ENCODE measurements at regions not wholly inside any gene's neighbourhood (a gene's known extent, or its start where the extent isn't known, plus 50 kb on each side); places are given as distances from the start of the nearest gene placed in this dataset.

DNA sequence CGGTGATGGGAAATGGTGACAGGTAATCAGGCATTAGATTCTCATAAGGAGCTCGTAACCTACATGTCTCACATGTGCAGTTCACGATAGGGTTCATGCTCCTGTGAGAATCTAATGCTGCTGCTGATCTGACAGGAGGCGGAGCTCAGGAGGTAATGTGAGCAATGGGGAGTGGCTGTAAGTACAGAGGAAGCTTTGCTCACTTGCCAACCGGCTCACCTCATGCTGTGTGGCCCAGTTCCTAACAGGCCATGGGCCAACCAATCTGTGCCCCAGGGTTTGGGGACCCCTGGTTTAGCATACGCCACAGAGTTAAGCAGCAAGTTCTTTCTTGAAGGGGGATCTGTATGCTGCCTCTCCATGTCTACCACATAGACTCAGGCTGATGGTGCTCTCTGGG, 133.1 kb downstream of the IQUB start:
- DNase-seq (ENCODE audit: extremely low read depth, low read depth), result no peak

DNA sequence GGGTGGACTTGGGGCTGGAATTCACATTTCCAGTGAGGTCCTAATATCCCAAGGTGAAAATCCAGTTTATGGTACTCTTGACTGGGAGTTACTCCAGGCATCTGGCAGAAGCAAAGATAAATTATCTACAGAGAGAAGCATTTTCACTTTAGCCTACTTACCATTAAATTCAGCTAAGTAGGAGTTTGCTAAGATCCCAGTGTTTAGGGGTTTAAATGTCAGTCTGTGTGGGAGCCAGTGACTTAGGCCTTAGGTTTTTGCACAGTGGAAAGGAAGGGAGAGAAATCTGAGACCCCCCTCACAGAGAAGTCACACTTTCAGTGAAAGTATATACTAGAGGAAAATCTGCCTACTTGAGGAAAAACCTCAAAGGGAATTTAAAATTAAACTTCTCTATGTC, 134.2 kb downstream of the IQUB start:
- no peak for DNase-seq (ENCODE audit: extremely low read depth, low read depth)

DNA sequence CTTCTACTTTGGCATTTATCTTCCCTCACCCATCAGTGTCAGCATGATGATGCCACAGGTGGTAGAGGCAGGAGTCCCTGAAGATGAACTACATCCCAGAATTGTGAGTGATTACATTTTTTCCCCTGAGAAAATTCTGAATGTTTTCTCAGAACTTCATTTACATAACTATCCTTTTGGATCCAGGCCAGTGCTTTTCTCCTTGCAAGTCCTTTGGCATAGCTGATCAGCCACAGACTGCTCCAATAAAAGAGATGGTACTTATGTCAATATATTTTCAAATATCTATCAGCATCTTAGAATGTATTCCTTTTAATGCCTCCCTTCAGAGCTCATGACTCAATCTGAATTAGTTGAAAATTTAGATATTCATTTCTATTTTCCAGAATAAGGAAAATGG, 135.5 kb downstream of the IQUB start:
- DNase-seq (ENCODE audit: extremely low read depth, low read depth), result no peak

DNA sequence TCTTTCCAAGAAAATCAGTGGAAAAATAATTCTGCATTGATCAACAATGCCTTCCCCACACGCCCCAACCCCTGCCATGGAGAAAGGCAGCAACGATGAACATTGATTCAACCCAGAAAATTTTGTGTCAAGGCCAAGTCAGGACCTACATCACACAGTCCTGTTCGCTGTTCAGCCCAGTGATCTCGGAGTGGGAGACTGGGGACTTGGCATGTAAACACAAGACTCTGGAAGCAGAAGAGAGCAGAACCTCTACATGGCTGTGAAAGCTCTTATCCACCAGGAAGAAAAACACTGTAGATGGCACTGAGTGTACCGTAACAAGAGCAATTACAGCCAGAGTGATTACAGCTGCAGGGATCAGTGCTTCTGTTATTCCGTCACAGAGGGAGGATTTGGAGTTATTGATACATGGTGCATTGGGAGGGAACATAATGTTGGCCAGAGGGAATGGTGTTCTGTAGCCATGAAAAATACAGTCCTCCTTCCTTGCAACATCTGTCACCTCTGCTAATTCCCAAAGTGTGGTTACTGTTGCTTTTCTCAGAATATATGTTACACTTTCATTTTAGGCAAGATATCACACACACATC, 136.6 kb downstream of the IQUB start:
- no peak for DNase-seq (ENCODE audit: extremely low read depth, low read depth)

DNA sequence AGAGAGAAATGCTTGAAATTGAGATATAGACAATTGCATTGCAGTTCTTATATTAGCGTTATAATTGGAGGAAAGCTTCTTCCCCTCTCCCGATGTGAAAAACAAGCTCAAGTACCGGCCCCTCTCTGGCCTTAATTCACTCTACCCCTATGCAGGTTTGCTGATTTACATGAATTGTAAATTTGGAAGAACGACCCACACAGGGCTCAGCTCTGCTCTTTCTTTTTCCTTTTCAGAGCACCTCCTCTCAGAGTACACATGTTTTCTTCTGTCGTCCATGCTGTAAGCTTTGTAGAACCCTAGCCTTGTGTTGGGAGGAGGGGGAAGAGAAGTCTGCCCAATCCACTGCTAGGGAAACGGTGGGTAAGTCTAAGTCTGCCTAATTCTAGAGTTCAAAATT, 140.8 kb downstream of the IQUB start:
- no peak for DNase-seq (ENCODE audit: extremely low read depth, low read depth)

DNA sequence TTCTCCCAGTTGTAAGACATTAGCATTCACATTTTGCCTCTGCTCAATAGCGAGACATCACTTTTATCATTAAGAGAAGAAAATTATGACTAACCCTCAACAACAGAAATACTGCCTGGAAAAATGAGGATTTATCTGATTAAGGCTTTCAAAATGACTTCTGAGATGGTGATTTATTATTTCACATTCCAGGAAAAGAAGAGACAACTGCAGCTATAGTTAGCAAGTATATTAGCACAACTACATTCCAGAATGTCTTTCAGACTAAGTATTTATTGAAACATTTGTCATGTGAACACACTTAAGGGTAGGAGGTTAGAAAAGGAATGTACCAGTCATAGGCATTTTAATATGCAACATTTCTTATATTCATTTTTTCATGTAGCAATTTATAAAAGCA, 162.0 kb downstream of the IQUB start:
- DNase-seq (ENCODE audit: extremely low read depth, low read depth), result no peak

DNA sequence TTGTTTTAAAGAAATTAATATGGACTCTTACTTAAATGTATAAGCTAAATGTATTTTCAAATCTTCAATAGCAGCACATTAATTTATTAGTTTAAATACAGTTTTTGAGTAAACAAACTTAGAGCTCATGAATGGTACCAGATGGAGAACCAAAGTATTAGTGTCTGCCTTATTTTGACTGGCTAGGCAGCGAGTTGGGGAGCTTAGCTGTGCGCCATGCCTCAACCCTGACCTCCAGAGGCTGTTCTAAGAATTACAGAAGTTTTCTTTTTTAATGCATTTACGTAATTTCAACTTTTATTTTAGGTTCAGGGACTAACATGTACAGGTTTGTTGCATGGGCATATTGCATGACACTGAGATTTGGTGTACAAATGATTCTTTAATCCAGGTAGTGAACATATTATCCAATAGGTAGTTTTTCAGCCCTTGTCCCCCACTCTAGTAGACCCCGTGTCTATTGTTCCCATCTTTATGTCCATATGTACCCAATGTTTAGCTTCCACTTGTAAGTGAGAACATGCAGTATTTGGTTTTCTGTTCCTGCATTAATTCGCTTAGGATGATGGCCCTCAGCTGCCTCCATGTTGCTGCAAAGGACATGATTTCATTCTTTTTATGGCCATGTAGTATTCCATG, 166.8 kb downstream of the IQUB start:
- peak; percentile 59 for DNase-seq (ENCODE audit: extremely low read depth, low read depth)

DNA sequence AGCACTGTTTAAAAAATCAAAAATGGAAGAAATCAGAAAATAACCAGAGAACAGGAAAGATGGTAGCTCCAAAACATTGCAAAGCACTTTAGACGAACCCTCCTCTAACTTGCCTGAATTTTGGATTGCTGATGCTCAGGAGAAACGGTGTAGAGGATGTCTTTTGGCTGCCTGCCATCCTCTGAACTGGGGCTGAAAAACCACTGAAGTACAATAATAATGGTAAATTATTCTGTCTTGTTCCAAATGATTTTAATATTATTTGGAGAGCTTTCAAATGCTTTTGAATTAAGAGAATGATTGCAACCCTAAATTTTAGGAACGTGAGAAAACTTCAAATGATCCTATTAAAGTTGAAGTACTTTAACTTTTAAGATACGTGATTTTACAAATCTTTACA, 167.3 kb upstream of the SLC13A1 start:
- no peak for DNase-seq (ENCODE audit: extremely low read depth, low read depth)

DNA sequence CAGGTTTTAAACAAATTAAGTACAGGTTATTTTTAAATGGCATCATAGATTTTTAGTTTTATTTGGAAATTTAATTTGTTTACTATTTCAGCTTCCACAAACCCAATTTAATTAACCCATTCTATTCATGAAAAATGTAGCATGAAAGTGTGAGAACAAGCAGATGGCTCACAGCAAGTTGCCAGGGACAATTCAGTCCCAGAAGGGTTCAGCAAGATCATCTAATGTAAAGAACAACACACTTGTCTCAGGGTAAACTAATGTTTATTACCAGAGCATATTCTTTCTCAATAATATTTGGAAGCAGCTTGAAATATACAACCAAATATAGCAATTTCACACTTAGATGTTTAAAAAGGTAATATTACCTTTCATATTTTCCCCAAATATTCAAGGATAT, 166.9 kb upstream of the SLC13A1 start:
- DNase-seq (ENCODE audit: extremely low read depth, low read depth), result no peak

DNA sequence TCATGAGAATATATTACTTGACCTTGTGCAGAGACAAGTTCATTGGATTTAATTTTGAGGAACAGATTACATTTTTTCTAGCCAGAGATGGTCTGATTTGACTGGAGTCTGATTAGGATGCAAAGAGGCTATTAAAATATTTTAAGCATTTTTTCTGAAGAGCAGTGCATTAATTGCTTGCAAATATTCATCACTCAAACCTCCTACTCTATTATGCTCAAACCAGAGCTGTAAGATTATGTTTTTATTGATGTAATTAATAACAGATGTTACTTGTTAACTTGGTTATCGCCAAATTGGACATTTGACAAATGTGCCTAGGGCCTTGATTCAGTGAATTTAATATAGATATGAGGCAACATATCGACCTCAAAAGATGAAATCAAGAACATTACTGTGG, 160.9 kb upstream of the SLC13A1 start:
- no peak for DNase-seq (ENCODE audit: extremely low read depth, low read depth)

DNA sequence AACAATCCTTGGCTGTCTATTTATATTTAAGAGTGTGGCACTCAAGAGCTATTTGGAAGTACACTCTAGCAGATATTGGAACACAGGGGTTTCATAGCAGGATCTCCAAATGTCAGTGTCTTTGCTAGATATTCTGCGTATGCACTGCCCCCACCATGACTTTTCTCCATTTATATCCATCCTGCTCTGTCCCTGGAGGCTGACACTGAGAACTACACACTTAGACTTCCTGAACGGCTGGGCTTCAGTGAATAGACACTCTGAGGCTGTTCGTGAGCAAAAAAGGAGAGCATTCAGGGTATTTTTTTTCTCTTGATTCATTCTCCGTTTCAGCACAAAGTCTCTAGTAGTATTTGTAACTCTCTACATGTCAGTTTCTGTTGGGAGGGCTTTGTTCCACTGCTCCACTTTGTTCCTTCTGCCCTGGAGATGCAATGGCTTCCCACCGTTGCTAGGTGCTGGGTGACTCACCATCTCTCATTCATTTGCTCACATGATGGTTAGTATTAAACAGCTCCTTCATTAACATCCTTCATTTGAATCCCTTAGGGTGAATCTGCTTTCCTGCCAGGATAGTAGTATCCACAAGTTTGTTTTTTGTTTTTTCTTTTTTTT, 155.9 kb upstream of the SLC13A1 start:
- DNase-seq (ENCODE audit: extremely low read depth, low read depth), result peak; percentile 31

DNA sequence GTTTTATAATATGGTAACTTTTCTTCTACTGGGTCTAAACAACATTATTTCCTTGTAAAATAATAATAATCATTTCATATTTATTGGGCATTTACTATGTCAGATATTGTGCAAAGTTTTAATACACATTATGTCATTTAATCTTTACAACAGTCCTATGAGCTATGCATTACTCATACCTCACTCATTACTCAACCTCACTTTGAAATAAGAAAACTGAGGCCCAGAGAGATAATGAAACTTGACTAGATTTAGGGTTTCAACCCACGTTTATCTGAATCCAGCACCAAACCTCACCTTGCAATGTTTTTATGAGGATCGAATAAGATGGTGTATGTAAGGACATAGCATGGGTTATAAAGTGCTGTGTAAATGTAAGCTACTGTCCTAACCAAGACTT, 153.2 kb upstream of the SLC13A1 start:
- no peak for DNase-seq (ENCODE audit: extremely low read depth, low read depth)

DNA sequence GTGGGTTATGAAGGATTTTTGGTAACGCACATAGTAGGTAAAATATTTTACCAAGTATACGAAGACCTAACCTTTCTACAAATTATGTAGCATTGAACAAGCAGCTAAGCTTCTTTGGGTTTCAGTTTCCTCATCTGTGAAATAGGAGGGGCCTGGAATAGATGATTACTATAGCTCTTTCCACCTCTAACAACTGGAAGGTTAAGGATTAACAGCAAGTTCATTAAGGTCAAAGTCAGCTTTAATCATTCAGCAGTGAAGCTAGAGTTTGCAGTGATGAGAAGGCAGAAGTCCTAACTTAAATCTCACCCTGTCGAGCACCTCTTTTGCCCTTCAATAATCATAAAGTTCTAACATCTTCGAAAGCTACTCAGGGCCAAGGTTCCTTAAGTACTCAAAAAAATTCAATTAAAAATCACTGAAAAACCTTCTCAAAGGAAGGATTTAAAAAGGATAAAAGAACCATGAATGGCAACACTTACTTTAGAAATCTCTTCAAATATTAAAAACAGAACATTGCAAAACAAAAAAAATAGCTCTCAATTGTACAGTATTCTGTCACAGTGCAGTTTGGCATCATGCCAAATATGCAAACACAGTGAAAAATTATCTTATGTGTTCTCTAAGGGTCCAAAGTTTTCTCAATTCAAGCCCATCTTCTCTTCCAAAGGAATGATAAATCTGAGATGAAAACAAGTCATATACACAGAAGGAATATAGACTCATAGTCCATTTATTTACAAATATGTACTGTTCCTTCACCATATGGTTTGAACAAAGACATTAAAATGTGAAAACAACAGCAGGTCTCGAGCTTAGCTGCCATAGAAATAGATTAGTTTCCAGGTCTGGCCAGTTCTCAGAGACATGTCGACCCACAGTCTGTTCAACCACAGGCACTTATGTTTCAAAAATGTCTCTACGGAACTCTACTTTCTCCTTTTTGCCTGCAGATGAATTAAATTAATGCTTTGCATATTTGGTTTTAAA, 152.0 kb upstream of the SLC13A1 start:
- no peak for DNase-seq (ENCODE audit: extremely low read depth, low read depth)

DNA sequence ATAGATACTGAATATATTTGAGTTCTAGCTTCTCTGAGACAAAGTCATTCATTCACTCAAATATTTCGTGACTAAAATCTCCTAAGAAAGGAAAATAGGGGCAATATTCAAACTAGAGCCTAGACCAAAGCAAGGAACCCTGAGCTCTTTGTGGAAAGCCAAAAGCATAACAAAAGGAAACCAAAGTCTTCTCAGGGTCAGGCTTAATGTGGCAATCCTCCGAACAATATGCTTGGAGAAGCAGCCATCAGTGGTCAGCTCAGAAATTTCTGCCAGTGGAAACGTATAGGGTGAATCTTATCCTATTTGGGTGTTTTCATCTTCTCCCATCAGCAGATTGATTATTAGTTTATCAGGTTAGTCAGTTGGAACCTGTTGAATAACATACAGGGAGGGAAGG, 151.3 kb upstream of the SLC13A1 start:
- DNase-seq (ENCODE audit: extremely low read depth, low read depth), result no peak

DNA sequence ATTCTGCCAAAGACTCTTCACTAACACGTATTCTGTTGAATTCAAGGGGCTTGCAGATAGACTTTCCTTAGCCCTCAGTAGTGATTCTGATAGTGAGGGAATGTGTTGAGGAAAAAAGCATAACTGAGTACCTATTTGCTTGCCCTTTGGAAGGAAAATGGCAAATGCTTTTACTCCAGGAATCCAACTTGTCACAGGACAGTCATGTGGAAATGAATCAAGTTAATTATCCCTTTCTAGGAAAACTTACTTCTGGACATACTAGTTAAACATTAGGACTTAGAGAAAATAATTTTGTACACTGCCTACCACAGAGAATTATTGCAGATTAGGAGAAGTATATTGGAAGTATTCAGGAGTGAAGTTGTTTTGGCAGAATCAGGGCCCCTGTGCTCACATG, 148.9 kb upstream of the SLC13A1 start:
- no peak for DNase-seq (ENCODE audit: extremely low read depth, low read depth)

DNA sequence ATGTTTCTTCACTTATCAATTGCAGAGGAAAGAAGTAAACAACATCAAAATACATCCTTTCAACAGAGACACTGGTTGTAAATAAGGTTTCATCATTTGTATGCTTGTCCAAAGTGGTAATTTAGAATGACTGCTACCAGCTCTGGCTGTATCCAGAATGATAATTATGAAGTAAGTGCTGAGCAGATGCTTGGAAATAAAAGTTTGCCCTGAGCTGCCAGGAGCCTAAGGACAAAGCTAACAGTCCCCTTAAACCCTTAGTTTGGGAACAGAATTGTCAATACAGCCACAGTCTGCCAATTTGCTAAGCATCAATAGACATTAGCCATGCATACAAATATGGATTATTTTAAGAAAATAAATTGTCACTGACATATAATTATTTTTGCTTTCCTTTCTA, 147.0 kb upstream of the SLC13A1 start:
- DNase-seq (ENCODE audit: extremely low read depth, low read depth), result no peak

DNA sequence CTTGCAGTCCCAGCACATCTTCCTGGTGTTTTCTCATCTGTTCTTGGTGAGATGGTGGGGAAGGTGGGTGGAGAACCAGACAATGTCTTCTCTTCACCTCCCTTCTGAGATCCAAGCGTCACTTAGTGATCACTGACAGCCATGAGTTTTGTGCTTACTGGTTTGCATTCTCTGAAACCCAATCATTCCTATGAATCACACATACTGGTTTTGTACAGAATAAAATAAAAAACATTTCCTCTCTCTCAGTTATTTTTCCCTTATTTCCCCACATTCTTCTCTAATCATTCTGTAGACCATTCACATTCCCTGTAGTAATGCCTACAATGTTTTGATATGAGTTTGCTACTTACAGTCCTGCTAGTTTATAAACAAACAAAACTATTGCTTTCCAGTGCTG, 143.8 kb upstream of the SLC13A1 start:
- no peak for DNase-seq (ENCODE audit: extremely low read depth, low read depth)

DNA sequence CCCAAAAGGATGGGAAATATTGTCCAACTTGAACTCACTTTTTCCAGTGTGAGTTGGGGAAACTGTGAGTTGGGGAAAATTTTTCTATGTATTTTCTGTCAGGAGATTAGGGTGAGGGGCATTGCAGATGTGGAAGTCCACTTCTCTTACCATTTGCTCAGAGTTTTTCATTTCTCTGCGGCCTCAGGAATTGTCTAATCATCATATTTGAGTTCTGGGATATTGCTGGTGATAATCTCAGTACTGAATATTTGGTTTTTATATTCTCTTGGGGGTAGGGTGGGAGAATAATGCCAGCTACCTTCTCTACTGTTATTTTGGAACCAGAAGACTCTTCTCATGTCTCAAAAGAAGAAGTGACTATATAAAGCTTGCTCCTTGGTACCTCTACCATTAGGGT, 141.3 kb upstream of the SLC13A1 start:
- no peak for DNase-seq (ENCODE audit: extremely low read depth, low read depth)

DNA sequence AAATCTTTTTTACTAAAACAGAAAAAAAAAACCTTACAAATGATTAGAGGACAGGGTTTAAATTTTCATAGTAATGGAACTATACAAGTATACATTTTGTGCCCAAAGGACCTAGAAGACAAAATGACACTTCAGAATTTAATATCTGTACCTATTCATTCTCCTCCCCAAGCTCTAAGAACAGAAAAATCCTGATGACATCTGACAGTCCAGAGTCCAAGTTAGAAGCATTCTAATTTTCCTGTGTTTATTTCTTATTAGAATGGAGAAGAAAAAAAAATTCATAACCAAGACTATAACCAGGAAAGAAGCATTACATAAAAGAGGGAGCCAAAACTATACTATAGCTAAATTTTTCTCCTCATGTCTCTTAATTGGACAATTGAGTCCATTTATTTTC, 138.9 kb upstream of the SLC13A1 start:
- no peak for DNase-seq (ENCODE audit: extremely low read depth, low read depth)

DNA sequence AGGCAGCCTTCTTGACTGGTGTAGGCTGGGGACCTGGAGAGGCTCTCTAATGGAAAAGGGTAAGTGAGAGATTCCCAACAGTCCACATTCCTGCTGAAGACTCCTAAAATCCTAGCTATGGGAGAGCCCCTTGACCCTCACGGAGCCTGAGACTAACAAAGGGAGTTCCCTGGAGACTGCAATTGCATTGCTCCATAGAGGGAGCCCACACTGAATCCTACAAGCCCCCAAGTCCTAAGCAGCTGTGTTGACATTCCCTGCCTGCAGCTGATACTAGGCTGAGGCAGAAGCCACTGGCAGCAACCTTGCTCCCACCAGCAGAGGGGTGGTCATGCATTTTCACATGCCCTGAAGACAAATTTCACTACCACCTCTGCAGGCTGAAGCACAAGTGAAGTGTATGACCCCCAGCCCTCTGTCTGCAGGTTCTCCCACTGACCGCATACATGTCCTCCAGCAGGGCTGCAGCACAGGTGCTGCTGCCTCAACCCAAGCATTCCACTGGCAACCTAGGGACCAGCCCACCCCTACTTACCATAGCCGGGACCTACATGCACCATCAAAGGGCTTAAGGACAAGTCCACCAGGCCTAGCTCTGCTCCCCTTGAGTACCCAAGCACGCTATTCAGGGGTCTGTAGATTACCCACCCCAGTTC, 130.3 kb upstream of the SLC13A1 start:
- DNase-seq (ENCODE audit: extremely low read depth, low read depth), result no peak

DNA sequence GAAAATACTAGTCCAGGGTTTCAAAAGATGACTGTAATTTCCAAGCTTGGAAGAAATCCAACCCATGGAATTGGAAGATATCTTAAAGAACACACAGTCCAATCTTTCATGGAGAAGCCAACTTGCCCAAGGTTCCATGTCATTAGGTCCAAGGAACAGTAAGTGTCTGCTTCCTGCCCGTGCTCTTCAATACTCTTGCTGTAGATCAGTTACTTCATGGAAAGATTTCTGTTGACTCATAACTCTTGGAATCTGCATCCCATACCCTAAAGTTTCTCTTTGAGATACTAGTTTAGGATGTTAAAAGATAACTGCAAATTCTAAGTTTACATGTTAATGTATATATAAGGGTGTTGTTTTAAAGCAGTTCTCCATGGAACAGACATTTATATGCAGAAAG, 127.9 kb upstream of the SLC13A1 start:
- no peak for DNase-seq (ENCODE audit: extremely low read depth, low read depth)

Data from NCI-H460 (cell line).